ENCODE measurements at regions not wholly inside any gene's neighbourhood (a gene's known extent, or its start where the extent isn't known, plus 50 kb on each side); places are given as distances from the start of the nearest gene placed in this dataset.

- H3K56ac ChIP-seq (ENCODE audit: insufficient read length, low read depth, low read length) = no peak overlapping the region
- H3K4ac ChIP-seq (ENCODE audit: low read depth, low read length) = no peak overlapping the region
- no peaks in the 10 kb centered on the region for H3K79me1 ChIP-seq (ENCODE audit: insufficient read depth, low read depth, low read length, poor library complexity, severe bottlenecking)
- no peak overlapping the region for H3K27ac Mint-ChIP-seq
- H2BK15ac ChIP-seq (ENCODE audit: low read depth, low read length) = no peak overlapping the region
- no peak overlapping the region for H4K8ac ChIP-seq (replicated peaks; ENCODE audit: insufficient read length, low read depth, low read length)
- no peak for TF ChIP-seq CTCF (conservative IDR thresholded peaks at IDR 0.05)
- H4K91ac ChIP-seq (ENCODE audit: insufficient read length, low read depth, low read length) = no peak overlapping the region
- peaks cover 4% of the 10 kb centered on the region; the same call in 1 of the 2 replicates for H3K27me3 Mint-ChIP-seq (ENCODE audit: low read depth)
- H3K23me2 ChIP-seq (ENCODE audit: insufficient read length, low read depth, low read length, poor library complexity, severe bottlenecking) = no peaks in the 10 kb centered on the region
- H2AK5ac ChIP-seq (ENCODE audit: insufficient read length, low read length) = no peak overlapping the region
- no peak overlapping the region for H3K4me3 Mint-ChIP-seq
- DNase-seq = no peak
- H3K4me1 Mint-ChIP-seq = peaks cover 17 to 39% of the 10 kb centered on the region in 2 experiments
- H3K4me1 ChIP-seq (ENCODE audit: insufficient read depth, low read length) = 0 out of 2 replicates have a peak, but pooled peaks cover 7% of the 10 kb centered on the region
- no peak overlapping the region for H2BK12ac ChIP-seq (ENCODE audit: insufficient read length, low read depth, low read length)
- H3K27me3 ChIP-seq (ENCODE audit: insufficient read depth, low read length) = no peaks in the 10 kb centered on the region
- H3K23ac ChIP-seq (ENCODE audit: insufficient read length, low read depth, low read length) = no peak overlapping the region
- no peak overlapping the region for H3K14ac ChIP-seq (ENCODE audit: insufficient read depth, low read length)
- no peaks in the 10 kb centered on the region for H3K9me3 ChIP-seq (ENCODE audit: control insufficient read depth, low read depth, low read length)
- H3T11ph ChIP-seq (ENCODE audit: low read length) = no peak overlapping the region
- H3K9me3 Mint-ChIP-seq = no peaks in the 10 kb centered on the region
- H2BK20ac ChIP-seq (ENCODE audit: low read depth, low read length, poor library complexity, severe bottlenecking) = no peak overlapping the region
- no peak overlapping the region for H4K5ac ChIP-seq (ENCODE audit: insufficient read length, low read depth, low read length)
- no peaks in the 10 kb centered on the region for H4K20me1 ChIP-seq (ENCODE audit: control insufficient read depth, insufficient read depth, insufficient read length)
- H2BK120ac ChIP-seq (ENCODE audit: low read depth, low read length, poor library complexity, severe bottlenecking) = no peak overlapping the region
- no peak overlapping the region for H2BK5ac ChIP-seq (ENCODE audit: insufficient read length, low read length)
- WGBS (ENCODE audit: extremely low coverage, insufficient read length, low lambda C conversion rate) = no CpG with 5 or more reads among the region's 3 CpGs
- no peak overlapping the region for H3K9ac ChIP-seq (ENCODE audit: extremely low read depth, insufficient read length, low read length)
- no peaks in the 10 kb centered on the region for H3K36me3 Mint-ChIP-seq (ENCODE audit: insufficient read depth in 1 of 3, low read depth in 3 of 3)
- H2AFZ ChIP-seq (ENCODE audit: low read length) = no peak overlapping the region
- H3K27ac ChIP-seq (ENCODE audit: insufficient read length, low read depth, low read length) = no peak overlapping the region
- no peaks in the 10 kb centered on the region for H3K79me2 ChIP-seq (ENCODE audit: insufficient read depth, low read length)
- no peak overlapping the region for H3K4me2 ChIP-seq (ENCODE audit: insufficient read depth, insufficient read length, low read length)
- H3K18ac ChIP-seq (ENCODE audit: insufficient read length, low read depth, low read length) = no peak overlapping the region
Measured at GRCh38 chr17:34847938-34848337, 113.3 kb downstream of the CCT6B start.

Data from H9 (cell line).